PC-3 (cell line): ENCODE measurements at regions not wholly inside any gene's neighbourhood (a gene's known extent, or its start where the extent isn't known, plus 50 kb on each side); places are given as distances from the start of the nearest gene placed in this dataset.

Source experiments
- CTCF ChIP-seq: fragments of 300-600 bp; sonication (generic); conservative IDR thresholded peaks from 2 replicates; pipeline ENCODE4 v1.5.1; 2017; ENCODE audit warnings: antibody characterized with exemption, low read depth, mild to moderate bottlenecking, low read length
- EZH2 ChIP-seq: fragments of 300-600 bp; sonication (generic); IDR thresholded peaks from one replicate; pipeline ENCODE4 v1.6.1; 2017; ENCODE audit warnings: antibody characterized with exemption, mild to moderate bottlenecking, low read length; ENCODE audit not compliant: unreplicated experiment
- EZH2phosphoT487 ChIP-seq: fragments of 300-600 bp; sonication (generic); IDR thresholded peaks from 2 replicates; pipeline ENCODE4 v1.6.1; 2018; ENCODE audit warnings: mild to moderate bottlenecking, antibody characterized with exemption, low read length, borderline replicate concordance

GRCh38 chr16:64493709-64494108, 628.2 kb downstream of the CDH11 start:
- TF ChIP-seq EZH2phosphoT487, result no peak
- no peak for TF ChIP-seq CTCF
- no peak for TF ChIP-seq EZH2
